Right atrium auricular region (tissue), 2 donors: ENCODE measurements at regions not wholly inside any gene's neighbourhood (a gene's known extent, or its start where the extent isn't known, plus 50 kb on each side); places are given as distances from the start of the nearest gene placed in this dataset.

Source experiments
- DNase-seq: peaks from one replicate; pipeline ENCODE4 v3.0.0-alpha.2; 2019; ENCODE audit warnings: low spot score
- H3K27ac ChIP-seq, 2 donors: fragments of 200-600 bp; sonication (generic); 1 replicate in 1 of 2; 2 replicates in 1 of 2; pipeline ENCODE4 v1.5.1; 2016 to 2019
- H3K27me3 ChIP-seq, 2 donors: fragments of 200-600 bp; sonication (generic); one replicate each; pipeline versions ENCODE4 v1.5.1 to v1.6.0; 2017 to 2019
- H3K36me3 ChIP-seq: fragments of 200-600 bp; sonication (generic); one replicate; pipeline ENCODE4 v1.5.1; 2016
- H3K4me1 ChIP-seq, 2 donors: fragments of 200-600 bp; sonication (generic); one replicate each; pipeline versions ENCODE4 v1.5.1 to v1.6.0; 2017 to 2019
- H3K4me3 ChIP-seq, 2 donors: fragments of 200-600 bp; sonication (generic); 1 replicate in 1 of 2; 2 replicates in 1 of 2; pipeline ENCODE4 v1.5.1; 2017 to 2019; ENCODE audit warnings: mild to moderate bottlenecking in 1 of 2, moderate library complexity in 1 of 2
- H3K9me3 ChIP-seq, 2 donors: fragments of 200-600 bp; sonication (generic); one replicate each; pipeline ENCODE4 v1.5.1; 2019
- CTCF ChIP-seq, 2 donors: fragments of 200-600 bp; sonication (generic); IDR thresholded peaks; one replicate each; pipeline ENCODE4 v1.5.1; 2019; ENCODE audit warnings: antibody characterized with exemption in 2 of 2

GRCh38 chrX:104351173-104351769 lies 96.5 kb upstream of the ESX1 start:
- no peaks in the 10 kb centered on the region for H3K4me1 ChIP-seq
- no peak overlapping the region for H3K4me3 ChIP-seq
- no peak for TF ChIP-seq CTCF (IDR thresholded peaks at IDR 0.05)
- H3K9me3 ChIP-seq = no peaks in the 10 kb centered on the region
- H3K36me3 ChIP-seq = no peaks in the 10 kb centered on the region
- DNase-seq = no peak
- no peaks in the 10 kb centered on the region for H3K27me3 ChIP-seq
- H3K27ac ChIP-seq = no peak overlapping the region

DNA sequence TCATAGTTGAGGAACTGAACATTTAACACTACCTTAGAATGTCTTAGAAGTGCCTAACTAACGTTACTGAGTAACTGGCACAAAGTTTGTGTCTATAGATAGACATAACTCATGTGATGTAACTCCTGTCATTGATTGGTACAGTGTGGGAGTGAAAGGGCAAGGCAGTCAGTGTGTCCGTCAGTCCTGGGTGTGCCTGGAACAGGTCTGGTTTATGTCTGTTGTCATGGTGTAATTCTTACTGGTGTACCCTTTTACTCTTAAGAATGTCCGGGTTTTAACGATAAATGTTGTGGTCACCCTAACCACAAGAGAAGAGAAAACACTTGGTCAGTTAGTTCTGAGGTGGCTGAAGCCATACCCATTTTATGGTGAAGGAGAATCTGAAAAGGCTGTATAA lies 93.1 kb upstream of the ESX1 start:
- no peak for DNase-seq
- TF ChIP-seq CTCF (IDR thresholded peaks at IDR 0.05) = no peak
- Histone ChIP-seq H3K4me3 (no peak overlapping the region), H3K36me3 (no peaks in the 10 kb centered on the region), H3K27ac (no peak overlapping the region), H3K4me1 (no peaks in the 10 kb centered on the region), H3K9me3 (no peaks in the 10 kb centered on the region), H3K27me3 (no peaks in the 10 kb centered on the region)

DNA sequence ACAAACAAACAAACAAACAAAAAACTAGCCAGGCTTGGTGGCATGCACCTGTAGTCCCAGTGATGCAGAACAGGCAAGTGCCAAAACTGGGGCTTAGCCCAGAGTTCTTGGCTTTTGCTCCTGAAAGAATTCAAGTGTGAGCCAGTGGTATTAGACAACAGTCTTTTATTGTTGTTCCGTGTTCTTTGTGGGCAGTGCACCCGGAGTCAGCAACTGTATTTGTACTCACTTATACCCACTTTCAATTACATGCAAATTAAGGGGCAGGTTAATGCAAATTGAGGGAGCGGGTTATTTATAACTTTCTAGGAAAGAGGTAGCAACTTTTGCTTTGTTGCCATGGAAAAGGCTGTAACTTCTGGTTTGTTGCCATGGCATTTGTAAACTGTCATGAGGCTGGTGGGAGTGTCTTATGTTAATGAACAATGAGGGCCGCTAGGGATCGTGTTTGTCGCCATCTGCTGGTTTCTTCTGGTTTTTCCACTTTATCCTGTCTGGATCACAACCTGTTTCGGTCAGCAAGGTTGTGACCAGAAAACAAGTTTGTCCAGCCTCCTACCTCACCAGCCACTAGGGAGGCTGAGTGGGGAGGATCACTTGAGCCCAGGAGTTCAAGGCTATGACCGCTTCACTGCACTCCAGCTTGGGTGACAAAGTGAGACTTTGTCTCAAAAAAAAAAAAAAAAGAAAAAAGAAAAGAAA lies 88.8 kb upstream of the ESX1 start:
- H3K36me3 ChIP-seq = no peaks in the 10 kb centered on the region
- no peak overlapping the region for H3K27ac ChIP-seq
- H3K4me3 ChIP-seq = no peak overlapping the region
- H3K27me3 ChIP-seq = no peaks in the 10 kb centered on the region
- no peak for DNase-seq
- TF ChIP-seq CTCF (IDR thresholded peaks at IDR 0.05) = peak in 1 of 2 donors; percentile 60
- no peaks in the 10 kb centered on the region for H3K4me1 ChIP-seq
- H3K9me3 ChIP-seq = no peaks in the 10 kb centered on the region

GRCh38 chrX:104342065-104342464 lies 87.3 kb upstream of the ESX1 start:
- no peaks in the 10 kb centered on the region for H3K27me3 ChIP-seq

DNA sequence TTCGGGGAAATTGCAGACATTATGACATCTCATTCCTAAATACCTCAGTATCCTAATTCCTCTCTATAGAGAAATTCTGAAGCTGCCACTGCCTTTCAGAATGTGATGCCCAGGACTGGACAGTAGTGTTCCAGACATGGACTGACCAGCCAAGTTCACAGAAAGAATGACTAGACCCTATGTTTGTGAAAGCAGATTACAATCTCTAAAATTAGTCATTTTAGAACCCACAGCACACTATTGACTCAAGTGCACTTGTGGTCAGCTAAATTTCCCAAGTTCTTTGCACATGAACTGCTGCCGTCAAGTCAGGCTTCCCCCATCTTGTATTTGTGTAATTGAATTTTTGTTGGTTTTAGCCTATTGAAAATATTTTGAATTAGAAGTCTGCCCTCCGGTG lies 81.0 kb upstream of the ESX1 start:
- Histone ChIP-seq H3K9me3 (no peaks in the 10 kb centered on the region), H3K4me1 (no peaks in the 10 kb centered on the region), H3K36me3 (no peaks in the 10 kb centered on the region), H3K27me3 (no peaks in the 10 kb centered on the region), H3K4me3 (no peak overlapping the region), H3K27ac (no peak overlapping the region)
- no peak for DNase-seq
- TF ChIP-seq CTCF (IDR thresholded peaks at IDR 0.05) = no peak

More at GRCh38 chrX:104342065-104342464, 87.3 kb upstream of the ESX1 start:
- Histone ChIP-seq H3K4me1 (no peaks in the 10 kb centered on the region), H3K36me3 (no peaks in the 10 kb centered on the region), H3K27ac (no peak overlapping the region), H3K9me3 (no peaks in the 10 kb centered on the region), H3K4me3 (no peak overlapping the region)
- no peak for DNase-seq
- TF ChIP-seq CTCF (IDR thresholded peaks at IDR 0.05) = no peak

DNA sequence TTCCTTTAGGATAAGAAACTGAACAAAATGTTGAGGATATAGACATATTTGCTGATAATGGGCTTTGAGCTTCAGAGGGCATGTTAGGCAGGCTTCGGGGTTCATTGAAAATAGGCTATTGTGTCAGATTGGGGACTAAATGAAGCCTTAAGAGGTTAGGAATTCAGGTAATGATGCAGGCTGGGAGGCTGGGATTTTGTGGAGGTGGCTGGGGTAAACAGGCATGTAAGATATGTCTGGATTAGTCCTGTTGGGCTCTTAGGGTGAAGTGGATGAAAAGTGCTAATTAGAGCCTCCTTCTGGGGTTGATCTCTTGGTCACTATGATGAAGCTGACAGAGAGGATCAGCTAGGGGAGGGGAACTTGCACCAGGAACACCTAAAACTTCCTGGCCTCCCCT lies 80.2 kb upstream of the ESX1 start:
- Histone ChIP-seq H3K4me1 (no peaks in the 10 kb centered on the region), H3K36me3 (no peaks in the 10 kb centered on the region), H3K4me3 (no peak overlapping the region), H3K27me3 (no peaks in the 10 kb centered on the region), H3K9me3 (no peaks in the 10 kb centered on the region), H3K27ac (no peak overlapping the region)
- TF ChIP-seq CTCF (IDR thresholded peaks at IDR 0.05) = no peak
- no peak for DNase-seq
